ELR (cell line): ENCODE measurements at regions not wholly inside any gene's neighbourhood (a gene's known extent, or its start where the extent isn't known, plus 50 kb on each side); places are given as distances from the start of the nearest gene placed in this dataset.

Experiments
- DNase-seq: peaks from one replicate; pipeline ENCODE4 v3.0.0-alpha.2; 2015; ENCODE audit warnings: low read depth

GRCh38 chr2:78023356-78023755 is 501.2 kb upstream of the LRRTM4 start:
- DNase-seq: no peak

GRCh38 chr2:78024996-78025395 is 502.8 kb upstream of the LRRTM4 start:
- DNase-seq: no peak

- DNase-seq: no peak
Observed at GRCh38 chr2:78029392-78029995, 507.3 kb upstream of the LRRTM4 start.

GRCh38 chr2:78034706-78035105 is 512.5 kb upstream of the LRRTM4 start:
- DNase-seq: no peak

- no peak for DNase-seq
Observed at GRCh38 chr2:78035804-78036203, 513.6 kb upstream of the LRRTM4 start.

GRCh38 chr2:78051480-78051879 is 529.3 kb upstream of the LRRTM4 start:
- no peak for DNase-seq

- DNase-seq: no peak
Observed at GRCh38 chr2:78056976-78057375, 534.8 kb upstream of the LRRTM4 start.

GRCh38 chr2:78061301-78061700 is 539.1 kb upstream of the LRRTM4 start:
- no peak for DNase-seq

- DNase-seq: no peak
Observed at GRCh38 chr2:78061732-78062131, 539.6 kb upstream of the LRRTM4 start.

- DNase-seq: no peak
Observed at GRCh38 chr2:78063246-78064020, 541.3 kb upstream of the LRRTM4 start.

GRCh38 chr2:78065366-78065765 is 543.2 kb upstream of the LRRTM4 start:
- DNase-seq: no peak

- DNase-seq: no peak
Observed at GRCh38 chr2:78068808-78069207, 546.6 kb upstream of the LRRTM4 start.

GRCh38 chr2:78070693-78071092 is 548.5 kb upstream of the LRRTM4 start:
- no peak for DNase-seq

GRCh38 chr2:78077633-78078032 is 555.5 kb upstream of the LRRTM4 start:
- DNase-seq: no peak

GRCh38 chr2:78082555-78082954 is 560.4 kb upstream of the LRRTM4 start:
- DNase-seq: no peak

GRCh38 chr2:78093436-78093835 is 571.3 kb upstream of the LRRTM4 start:
- no peak for DNase-seq

- no peak for DNase-seq
Observed at GRCh38 chr2:78109272-78109671, 587.1 kb upstream of the LRRTM4 start.

GRCh38 chr2:78115291-78115690 is 593.1 kb upstream of the LRRTM4 start:
- no peak for DNase-seq

GRCh38 chr2:78118037-78118436 is 595.9 kb upstream of the LRRTM4 start:
- no peak for DNase-seq

- DNase-seq: no peak
Observed at GRCh38 chr2:78120275-78120674, 598.1 kb upstream of the LRRTM4 start.

GRCh38 chr2:78125042-78125441 is 602.9 kb upstream of the LRRTM4 start:
- DNase-seq: no peak

- DNase-seq: no peak
Observed at GRCh38 chr2:78127424-78127823, 605.2 kb upstream of the LRRTM4 start.

- no peak for DNase-seq
Observed at GRCh38 chr2:78132391-78133370, 610.5 kb upstream of the LRRTM4 start.
